ENCODE measurements at regions not wholly inside any gene's neighbourhood (a gene's known extent, or its start where the extent isn't known, plus 50 kb on each side); places are given as distances from the start of the nearest gene placed in this dataset.

DNA sequence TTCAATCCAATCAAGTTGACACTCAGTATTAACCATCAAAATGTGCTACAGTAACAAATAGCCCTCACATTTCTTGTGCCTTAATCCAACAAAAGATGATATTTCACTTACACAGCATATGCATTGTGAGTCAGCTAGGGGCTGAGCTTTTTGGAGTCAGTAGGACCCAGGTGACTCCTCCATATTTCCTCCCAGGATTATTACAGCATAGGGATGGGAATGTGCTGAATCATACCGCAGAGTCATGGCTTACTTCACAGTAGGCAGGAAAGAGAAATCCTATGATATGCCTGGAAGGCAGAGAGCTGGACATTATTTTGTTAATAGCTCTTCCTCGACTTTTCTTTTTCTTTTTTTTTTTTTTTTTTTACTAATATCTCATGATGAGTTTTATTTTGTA, 153.3 kb downstream of the TMEM182 start:
- TF ChIP-seq, protein P1, sequence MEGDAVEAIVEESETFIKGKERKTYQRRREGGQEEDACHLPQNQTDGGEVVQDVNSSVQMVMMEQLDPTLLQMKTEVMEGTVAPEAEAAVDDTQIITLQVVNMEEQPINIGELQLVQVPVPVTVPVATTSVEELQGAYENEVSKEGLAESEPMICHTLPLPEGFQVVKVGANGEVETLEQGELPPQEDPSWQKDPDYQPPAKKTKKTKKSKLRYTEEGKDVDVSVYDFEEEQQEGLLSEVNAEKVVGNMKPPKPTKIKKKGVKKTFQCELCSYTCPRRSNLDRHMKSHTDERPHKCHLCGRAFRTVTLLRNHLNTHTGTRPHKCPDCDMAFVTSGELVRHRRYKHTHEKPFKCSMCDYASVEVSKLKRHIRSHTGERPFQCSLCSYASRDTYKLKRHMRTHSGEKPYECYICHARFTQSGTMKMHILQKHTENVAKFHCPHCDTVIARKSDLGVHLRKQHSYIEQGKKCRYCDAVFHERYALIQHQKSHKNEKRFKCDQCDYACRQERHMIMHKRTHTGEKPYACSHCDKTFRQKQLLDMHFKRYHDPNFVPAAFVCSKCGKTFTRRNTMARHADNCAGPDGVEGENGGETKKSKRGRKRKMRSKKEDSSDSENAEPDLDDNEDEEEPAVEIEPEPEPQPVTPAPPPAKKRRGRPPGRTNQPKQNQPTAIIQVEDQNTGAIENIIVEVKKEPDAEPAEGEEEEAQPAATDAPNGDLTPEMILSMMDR (IDR thresholded peaks at IDR 0.05; ENCODE audit: insufficient read depth, low read length) = no peak
- TF ChIP-seq POLR2AphosphoS5 (IDR thresholded peaks at IDR 0.05; ENCODE audit: low read depth) = no peak
- TF ChIP-seq GABPA (IDR thresholded peaks at IDR 0.05; ENCODE audit: low read depth) = no peak
- TF ChIP-seq, protein P2, sequence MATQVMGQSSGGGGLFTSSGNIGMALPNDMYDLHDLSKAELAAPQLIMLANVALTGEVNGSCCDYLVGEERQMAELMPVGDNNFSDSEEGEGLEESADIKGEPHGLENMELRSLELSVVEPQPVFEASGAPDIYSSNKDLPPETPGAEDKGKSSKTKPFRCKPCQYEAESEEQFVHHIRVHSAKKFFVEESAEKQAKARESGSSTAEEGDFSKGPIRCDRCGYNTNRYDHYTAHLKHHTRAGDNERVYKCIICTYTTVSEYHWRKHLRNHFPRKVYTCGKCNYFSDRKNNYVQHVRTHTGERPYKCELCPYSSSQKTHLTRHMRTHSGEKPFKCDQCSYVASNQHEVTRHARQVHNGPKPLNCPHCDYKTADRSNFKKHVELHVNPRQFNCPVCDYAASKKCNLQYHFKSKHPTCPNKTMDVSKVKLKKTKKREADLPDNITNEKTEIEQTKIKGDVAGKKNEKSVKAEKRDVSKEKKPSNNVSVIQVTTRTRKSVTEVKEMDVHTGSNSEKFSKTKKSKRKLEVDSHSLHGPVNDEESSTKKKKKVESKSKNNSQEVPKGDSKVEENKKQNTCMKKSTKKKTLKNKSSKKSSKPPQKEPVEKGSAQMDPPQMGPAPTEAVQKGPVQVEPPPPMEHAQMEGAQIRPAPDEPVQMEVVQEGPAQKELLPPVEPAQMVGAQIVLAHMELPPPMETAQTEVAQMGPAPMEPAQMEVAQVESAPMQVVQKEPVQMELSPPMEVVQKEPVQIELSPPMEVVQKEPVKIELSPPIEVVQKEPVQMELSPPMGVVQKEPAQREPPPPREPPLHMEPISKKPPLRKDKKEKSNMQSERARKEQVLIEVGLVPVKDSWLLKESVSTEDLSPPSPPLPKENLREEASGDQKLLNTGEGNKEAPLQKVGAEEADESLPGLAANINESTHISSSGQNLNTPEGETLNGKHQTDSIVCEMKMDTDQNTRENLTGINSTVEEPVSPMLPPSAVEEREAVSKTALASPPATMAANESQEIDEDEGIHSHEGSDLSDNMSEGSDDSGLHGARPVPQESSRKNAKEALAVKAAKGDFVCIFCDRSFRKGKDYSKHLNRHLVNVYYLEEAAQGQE (IDR thresholded peaks at IDR 0.05; ENCODE audit: insufficient replicate concordance, low read depth) = no peak
- TF ChIP-seq SPI1 (IDR thresholded peaks at IDR 0.05; ENCODE audit: borderline replicate concordance, low read depth) = no peak
